DND-41 (cell line): ENCODE measurements at regions not wholly inside any gene's neighbourhood (a gene's known extent, or its start where the extent isn't known, plus 50 kb on each side); places are given as distances from the start of the nearest gene placed in this dataset.
A peak's percentile ranks its signal among the peaks of the same experiment; 100 is the strongest.

ENCODE experiments used
- ATAC-seq: fragments of 200-7000 bp; cut with Tn5 transposase; 3 replicates; pipeline ENCODE4 v1.9.1; 2021; ENCODE audit warnings: low read depth; ENCODE audit not compliant: insufficient read depth
- DNase-seq: peaks from one replicate; pipeline ENCODE4 v3.0.0-alpha.2; 2020
- H2AFZ ChIP-seq: 2 replicates; pipeline ENCODE4 v1.6.0; 2012; ENCODE audit warnings: low read depth, low read length
- H3K27ac ChIP-seq: 2 replicates; pipeline ENCODE4 v1.5.1; 2012; ENCODE audit warnings: low read length, inconsistent platforms
- H3K27me3 ChIP-seq: fragments of 200-600 bp; sonication (generic); 2 replicates; pipeline ENCODE4 v1.6.0; 2012; ENCODE audit warnings: low read length, mild to moderate bottlenecking, inconsistent platforms; ENCODE audit not compliant: insufficient read depth, poor library complexity
- H3K36me3 ChIP-seq: 2 replicates; pipeline ENCODE4 v1.5.1; 2012; ENCODE audit warnings: low read length, inconsistent platforms; ENCODE audit not compliant: insufficient read depth
- H3K4me1 ChIP-seq: 2 replicates; pipeline ENCODE4 v1.5.1; 2012; ENCODE audit warnings: mild to moderate bottlenecking, low read length; ENCODE audit not compliant: insufficient read depth
- H3K4me2 ChIP-seq: 2 replicates; pipeline ENCODE4 v1.6.0; 2012; ENCODE audit warnings: mild to moderate bottlenecking, moderate library complexity, low read length, inconsistent platforms; ENCODE audit not compliant: insufficient read depth
- H3K4me3 ChIP-seq, 2 experiments: fragments of 200-600 bp in 1 of 2; shearing (Covaris generic) in 1 of 2; 2 replicates each; pipeline ENCODE4 v1.5.1; 2012 to 2016; ENCODE audit warnings: inconsistent platforms in 2 of 2, low read length in 2 of 2, mild to moderate bottlenecking in 2 of 2, low read depth in 1 of 2, moderate library complexity in 1 of 2
- H3K79me2 ChIP-seq: 2 replicates; pipeline ENCODE4 v1.6.0; 2012; ENCODE audit warnings: low read length, inconsistent platforms; ENCODE audit not compliant: insufficient read depth
- H3K9ac ChIP-seq: 2 replicates; pipeline ENCODE4 v1.6.0; 2012; ENCODE audit warnings: low read depth, mild to moderate bottlenecking, inconsistent platforms, low read length, moderate library complexity
- H3K9me3 ChIP-seq: 2 replicates; pipeline ENCODE4 v1.5.1; 2012; ENCODE audit warnings: low read length, moderate library complexity, mild to moderate bottlenecking, inconsistent platforms; ENCODE audit not compliant: insufficient read depth, severe bottlenecking
- H4K20me1 ChIP-seq: 2 replicates; pipeline ENCODE4 v1.6.0; 2012; ENCODE audit warnings: low read length; ENCODE audit not compliant: insufficient read depth
- CTCF ChIP-seq: IDR thresholded peaks from 2 replicates; pipeline ENCODE4 v1.5.1; 2012; ENCODE audit warnings: borderline replicate concordance, low read length, moderate library complexity, mild to moderate bottlenecking; ENCODE audit not compliant: poor library complexity, severe bottlenecking; ENCODE audit errors: extremely low read depth
- EZH2 ChIP-seq: IDR thresholded peaks from 3 replicates; pipeline ENCODE4 v1.6.1; 2012; ENCODE audit warnings: borderline replicate concordance, low read depth, mild to moderate bottlenecking, moderate library complexity, low read length, inconsistent platforms; ENCODE audit not compliant: severe bottlenecking

DNA sequence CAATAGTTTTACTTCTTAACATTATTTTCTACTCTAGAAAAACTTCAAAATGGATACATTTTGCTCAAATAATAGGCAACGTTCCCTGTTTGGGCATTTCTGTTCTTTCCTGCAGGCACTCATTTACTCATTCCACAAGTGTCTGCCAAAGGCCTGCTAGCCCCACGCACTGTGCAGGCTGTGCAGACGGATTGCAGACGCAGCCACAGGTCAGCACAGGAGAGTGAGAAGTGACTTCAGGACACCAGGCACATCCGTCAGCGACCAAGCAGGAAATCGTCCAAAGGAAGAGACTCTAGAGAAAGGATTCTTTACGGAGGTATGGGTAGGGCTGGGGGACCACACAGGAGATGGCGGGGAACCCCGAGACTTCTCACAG lies 103.0 kb upstream of the AGAP1 start:
- Histone ChIP-seq H3K27ac (0 out of 2 replicates have a peak overlapping the region, but pooled peaks have one; percentile 4), H3K9ac (no peak overlapping the region)

GRCh38 chr2:235391921-235392615 lies 101.8 kb upstream of the AGAP1 start:
- Histone ChIP-seq H3K27ac (no peak overlapping the region), H3K9me3 (no peaks in the 10 kb centered on the region), H4K20me1 (no peaks in the 10 kb centered on the region), H2AFZ (no peak overlapping the region), H3K27me3 (peaks cover 6% of the 10 kb centered on the region), H3K4me2 (no peak overlapping the region), H3K9ac (no peak overlapping the region), H3K36me3 (no peaks in the 10 kb centered on the region), H3K4me1 (peaks cover 13% of the 10 kb centered on the region), H3K4me3 (no peak overlapping the region), H3K79me2 (no peaks in the 10 kb centered on the region)
- DNase-seq (no peak), ATAC-seq (no peak)
- TF ChIP-seq EZH2 (no peak), CTCF (no peak)

More for the DNA sequence above, 103.0 kb upstream of the AGAP1 start:
- H2AFZ ChIP-seq, result peak overlapping the region; percentile 40
- peak overlapping the region; percentile 38; the same call in 1 of the 2 replicates for H3K4me2 ChIP-seq
- DNase-seq (no peak), ATAC-seq (peak; percentile 20; the same call in 2 of the 3 replicates)
- H4K20me1 ChIP-seq, result no peaks in the 10 kb centered on the region
- H3K27me3 ChIP-seq, result peaks cover 6% of the 10 kb centered on the region
- TF ChIP-seq EZH2 (no peak), CTCF (no peak)
- H3K4me3 ChIP-seq, result no peak overlapping the region
- H3K36me3 ChIP-seq, result no peaks in the 10 kb centered on the region
- H3K4me1 ChIP-seq, result peaks cover 13% of the 10 kb centered on the region
- no peaks in the 10 kb centered on the region for H3K79me2 ChIP-seq
- no peaks in the 10 kb centered on the region for H3K9me3 ChIP-seq

DNA sequence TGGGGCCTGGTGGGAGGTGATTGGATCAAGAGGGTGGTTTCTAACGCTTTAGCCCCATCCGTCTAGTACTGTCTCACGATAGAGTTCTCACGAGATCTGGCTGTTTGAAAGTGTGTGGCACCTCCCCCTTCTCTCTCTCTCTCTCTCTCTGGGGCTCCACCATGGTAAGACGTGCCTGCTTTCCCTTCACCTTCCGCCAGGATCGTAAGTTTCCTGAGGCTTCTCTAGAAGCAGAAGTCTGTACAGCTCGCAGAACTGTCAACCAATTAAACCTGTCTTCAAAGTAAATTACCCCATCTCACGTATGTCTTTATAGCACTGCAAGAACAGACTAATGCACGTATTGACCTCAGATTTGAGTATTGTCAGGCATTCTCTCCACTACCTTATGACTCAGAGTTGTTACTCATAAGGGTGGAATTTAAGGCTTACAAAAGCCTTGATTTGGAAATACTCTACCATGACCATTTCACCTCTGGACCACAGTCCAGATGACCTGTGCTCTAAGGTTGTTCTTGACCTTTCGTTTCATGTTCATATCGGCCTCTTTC lies 99.5 kb upstream of the AGAP1 start:
- no peak overlapping the region for H3K9ac ChIP-seq
- no peak overlapping the region for H3K27ac ChIP-seq
- H3K27me3 ChIP-seq, result peaks cover 6% of the 10 kb centered on the region
- H3K9me3 ChIP-seq, result no peaks in the 10 kb centered on the region
- no peak for TF ChIP-seq CTCF
- TF ChIP-seq EZH2, result no peak
- H3K4me3 ChIP-seq, result no peak overlapping the region
- no peaks in the 10 kb centered on the region for H4K20me1 ChIP-seq
- peaks cover 13% of the 10 kb centered on the region for H3K4me1 ChIP-seq
- ATAC-seq, result no peak
- no peaks in the 10 kb centered on the region for H3K79me2 ChIP-seq
- no peak overlapping the region for H3K4me2 ChIP-seq
- no peak overlapping the region for H2AFZ ChIP-seq
- H3K36me3 ChIP-seq, result no peaks in the 10 kb centered on the region
- DNase-seq, result no peak
